Transverse colon (tissue), 3 donors: ENCODE measurements at regions not wholly inside any gene's neighbourhood (a gene's known extent, or its start where the extent isn't known, plus 50 kb on each side); places are given as distances from the start of the nearest gene placed in this dataset.

Source experiments
- CTCF ChIP-seq, 5 experiments: fragments of 200-600 bp in 3 of 5; fragments of 450-650 bp in 2 of 5; sonication (generic) in 3 of 5; IDR thresholded peaks; 1 replicate in 2 of 5; 2 replicates in 3 of 5; pipeline ENCODE4 v1.5.1; 2016 to 2017; ENCODE audit warnings: antibody characterized with exemption in 5 of 5, inconsistent platforms in 3 of 5, mild to moderate bottlenecking in 2 of 5, moderate library complexity in 1 of 5
- EP300 ChIP-seq: sonication (generic); formaldehyde crosslinking; IDR thresholded peaks from one replicate; pipeline ENCODE4 v1.6.1; 2017; ENCODE audit warnings: antibody characterized with exemption, low read depth
- POLR2A ChIP-seq: fragments of 450-650 bp; IDR thresholded peaks from one replicate; pipeline ENCODE4 v1.6.1; 2016; ENCODE audit warnings: antibody characterized with exemption, mild to moderate bottlenecking, moderate library complexity

- TF ChIP-seq CTCF (IDR thresholded peaks at IDR 0.05) (no peak), POLR2A (no peak), EP300 (no peak)
Observed at GRCh38 chr3:6667354-6667753, 193.6 kb upstream of the GRM7 start.
